Astrocyte of the cerebellum (primary cell): ENCODE measurements at regions not wholly inside any gene's neighbourhood (a gene's known extent, or its start where the extent isn't known, plus 50 kb on each side); places are given as distances from the start of the nearest gene placed in this dataset.
A peak's percentile ranks its signal among the peaks of the same experiment; 100 is the strongest.

ENCODE experiments used
- DNase-seq: peaks from one replicate; pipeline ENCODE4 v3.0.0-alpha.2; 2011; ENCODE audit warnings: low read depth
- H3K4me3 ChIP-seq: 2 replicates; pipeline ENCODE4 v1.5.1; 2011; ENCODE audit warnings: mild to moderate bottlenecking, low read depth, low read length, moderate library complexity
- CTCF ChIP-seq: IDR thresholded peaks from 2 replicates; pipeline ENCODE4 v1.5.1; 2012; ENCODE audit warnings: low read length, low read depth, moderate library complexity, mild to moderate bottlenecking; ENCODE audit errors: missing control alignments
- in situ Hi-C: cut with HindIII; loops from 2 replicates; pipeline ENCODE4 v1.10.0; 2017; ENCODE audit warnings: low sequenced_read_pairs

DNA sequence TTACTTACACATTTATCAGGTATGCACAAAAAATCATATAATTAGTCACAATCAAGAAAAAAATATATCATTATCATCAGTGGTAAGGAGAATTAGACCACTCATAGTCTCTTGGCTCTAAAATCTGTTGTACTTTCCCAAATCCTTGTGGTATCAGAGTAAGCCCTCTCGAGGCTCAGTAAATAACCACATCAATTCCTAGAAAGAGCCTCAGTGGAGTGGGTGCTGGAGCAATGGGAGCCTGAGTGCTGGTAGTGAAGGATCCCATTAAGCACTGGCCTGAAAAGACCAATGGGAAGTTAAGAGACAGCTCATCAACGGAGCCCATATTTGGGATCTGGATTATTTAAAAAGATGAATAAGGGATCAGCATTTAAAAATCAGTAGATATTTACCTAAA, 130.3 kb upstream of the EFNA5 start:
- H3K4me3 ChIP-seq, result no peak overlapping the region
- in situ Hi-C loops, result no loop called here
- no peak for DNase-seq
- TF ChIP-seq CTCF, result no peak

DNA sequence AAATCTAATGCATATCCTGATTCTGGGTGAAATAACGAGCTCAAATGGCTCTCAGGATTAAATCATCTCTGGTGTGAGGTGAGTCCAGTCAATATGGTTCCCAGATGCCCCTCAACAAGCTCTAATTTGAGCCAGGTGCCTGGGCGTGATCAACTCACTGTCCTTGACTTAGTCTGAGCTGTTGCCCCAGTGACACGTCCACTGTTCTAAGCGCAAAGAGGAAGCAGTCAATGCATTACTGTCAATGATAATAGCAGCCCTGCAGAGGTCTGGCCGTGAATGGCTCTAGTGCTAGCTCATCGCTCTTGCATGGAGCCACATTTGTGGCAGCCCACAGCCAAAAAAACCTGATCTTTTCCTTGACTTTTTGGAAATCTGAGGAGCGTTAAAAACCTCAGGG, 128.6 kb upstream of the EFNA5 start:
- DNase-seq, result no peak
- no peak for TF ChIP-seq CTCF
- in situ Hi-C loops, result no loop called here
- no peak overlapping the region for H3K4me3 ChIP-seq

DNA sequence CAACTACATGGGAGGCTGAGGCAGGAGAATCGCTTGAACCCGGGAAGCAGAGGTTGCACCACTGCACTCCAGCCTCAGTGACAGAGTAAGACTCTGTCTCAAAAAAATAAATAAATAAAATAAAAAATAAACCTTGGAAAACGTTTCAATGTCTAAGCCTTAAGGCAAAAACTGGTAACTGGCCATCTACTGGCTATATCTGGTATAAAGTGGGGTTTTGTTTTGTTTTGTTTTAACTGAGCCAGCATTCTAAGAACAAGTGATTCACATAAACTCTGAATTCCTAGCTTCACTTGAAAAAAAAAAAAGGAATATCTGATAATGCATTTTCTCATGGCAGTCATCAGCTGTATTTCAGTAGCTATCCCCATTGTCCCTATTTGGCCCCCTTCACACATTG, 126.1 kb upstream of the EFNA5 start:
- in situ Hi-C loops, result no loop called here
- TF ChIP-seq CTCF, result no peak
- no peak for DNase-seq
- no peak overlapping the region for H3K4me3 ChIP-seq

- H3K4me3 ChIP-seq, result no peak overlapping the region
- peak; percentile 38 for DNase-seq
- no peak for TF ChIP-seq CTCF
- in situ Hi-C loops, result no loop called here
Observed at GRCh38 chr5:107794741-107795140, 124.0 kb upstream of the EFNA5 start.

GRCh38 chr5:107792940-107793339, 122.2 kb upstream of the EFNA5 start:
- no peak for TF ChIP-seq CTCF
- in situ Hi-C loops, result no loop called here

GRCh38 chr5:107790671-107791070, 119.9 kb upstream of the EFNA5 start:
- DNase-seq, result no peak
- no peak for TF ChIP-seq CTCF
- in situ Hi-C loops, result no loop called here
- H3K4me3 ChIP-seq, result no peak overlapping the region

More at GRCh38 chr5:107792940-107793339, 122.2 kb upstream of the EFNA5 start:
- DNase-seq, result no peak
- H3K4me3 ChIP-seq, result no peak overlapping the region

GRCh38 chr5:107786424-107786823, 115.7 kb upstream of the EFNA5 start:
- no peak for TF ChIP-seq CTCF
- H3K4me3 ChIP-seq, result no peak overlapping the region
- DNase-seq, result no peak
- in situ Hi-C loops, result no loop called here
